Right atrium auricular region (tissue), 2 donors: ENCODE measurements at regions not wholly inside any gene's neighbourhood (a gene's known extent, or its start where the extent isn't known, plus 50 kb on each side); places are given as distances from the start of the nearest gene placed in this dataset.
"Not testable (repeated sequence)": the region's sequence is repeated elsewhere in the genome, so short reads cannot be mapped to it uniquely, and the experiment has no call there.

Experiments used
- DNase-seq: peaks from one replicate; pipeline ENCODE4 v3.0.0-alpha.2; 2019; ENCODE audit warnings: low spot score
- H3K27ac ChIP-seq, 2 donors: fragments of 200-600 bp; sonication (generic); 1 replicate in 1 of 2; 2 replicates in 1 of 2; pipeline ENCODE4 v1.5.1; 2016 to 2019
- H3K27me3 ChIP-seq, 2 donors: fragments of 200-600 bp; sonication (generic); one replicate each; pipeline versions ENCODE4 v1.5.1 to v1.6.0; 2017 to 2019
- H3K36me3 ChIP-seq: fragments of 200-600 bp; sonication (generic); one replicate; pipeline ENCODE4 v1.5.1; 2016
- H3K4me1 ChIP-seq, 2 donors: fragments of 200-600 bp; sonication (generic); one replicate each; pipeline versions ENCODE4 v1.5.1 to v1.6.0; 2017 to 2019
- H3K4me3 ChIP-seq, 2 donors: fragments of 200-600 bp; sonication (generic); 1 replicate in 1 of 2; 2 replicates in 1 of 2; pipeline ENCODE4 v1.5.1; 2017 to 2019; ENCODE audit warnings: mild to moderate bottlenecking in 1 of 2, moderate library complexity in 1 of 2
- H3K9me3 ChIP-seq, 2 donors: fragments of 200-600 bp; sonication (generic); one replicate each; pipeline ENCODE4 v1.5.1; 2019
- CTCF ChIP-seq, 2 donors: fragments of 200-600 bp; sonication (generic); IDR thresholded peaks; one replicate each; pipeline ENCODE4 v1.5.1; 2019; ENCODE audit warnings: antibody characterized with exemption in 2 of 2

DNA sequence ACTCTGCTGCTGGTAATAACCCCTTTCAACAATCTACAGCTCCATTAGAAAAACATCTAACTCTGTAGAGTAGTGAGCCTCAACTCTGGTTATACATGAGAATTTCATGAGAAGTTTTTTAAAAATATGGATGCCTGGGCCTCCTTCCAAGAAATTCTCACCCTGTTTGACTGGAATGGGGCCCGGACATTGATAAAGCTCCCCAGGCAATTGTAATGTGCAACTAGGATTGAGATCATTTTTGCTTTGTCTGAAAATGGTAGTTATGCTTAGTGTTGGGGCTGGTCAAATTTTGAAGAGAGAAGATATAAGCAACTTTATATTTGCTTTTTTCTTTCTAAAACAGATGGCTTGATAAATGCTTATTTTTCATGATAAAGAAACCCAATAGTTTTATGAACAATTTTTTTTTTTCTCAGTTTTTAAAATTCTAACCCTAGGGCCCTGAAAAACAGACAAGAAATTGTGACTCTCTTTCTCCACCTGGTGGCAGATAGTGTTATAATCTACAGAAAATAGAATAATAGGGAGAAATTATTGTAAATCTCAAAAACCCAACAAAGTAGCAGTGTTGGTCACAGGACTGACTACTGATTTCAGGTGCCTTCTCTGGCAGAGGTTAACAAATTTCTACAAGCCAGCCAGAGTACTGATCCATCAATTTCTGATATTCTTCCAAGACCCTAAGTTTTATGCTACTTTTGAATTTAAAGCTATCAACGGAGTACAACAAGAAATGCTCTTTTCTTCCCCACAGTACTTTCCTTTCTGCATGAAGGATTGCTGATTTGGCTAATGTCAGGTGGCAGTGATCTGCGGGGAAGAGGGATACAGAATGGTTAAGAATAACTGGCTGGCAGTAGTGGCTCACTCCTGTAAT, 174.8 kb downstream of the DKK1 start:
- no peak overlapping the region for H3K27ac ChIP-seq

DNA sequence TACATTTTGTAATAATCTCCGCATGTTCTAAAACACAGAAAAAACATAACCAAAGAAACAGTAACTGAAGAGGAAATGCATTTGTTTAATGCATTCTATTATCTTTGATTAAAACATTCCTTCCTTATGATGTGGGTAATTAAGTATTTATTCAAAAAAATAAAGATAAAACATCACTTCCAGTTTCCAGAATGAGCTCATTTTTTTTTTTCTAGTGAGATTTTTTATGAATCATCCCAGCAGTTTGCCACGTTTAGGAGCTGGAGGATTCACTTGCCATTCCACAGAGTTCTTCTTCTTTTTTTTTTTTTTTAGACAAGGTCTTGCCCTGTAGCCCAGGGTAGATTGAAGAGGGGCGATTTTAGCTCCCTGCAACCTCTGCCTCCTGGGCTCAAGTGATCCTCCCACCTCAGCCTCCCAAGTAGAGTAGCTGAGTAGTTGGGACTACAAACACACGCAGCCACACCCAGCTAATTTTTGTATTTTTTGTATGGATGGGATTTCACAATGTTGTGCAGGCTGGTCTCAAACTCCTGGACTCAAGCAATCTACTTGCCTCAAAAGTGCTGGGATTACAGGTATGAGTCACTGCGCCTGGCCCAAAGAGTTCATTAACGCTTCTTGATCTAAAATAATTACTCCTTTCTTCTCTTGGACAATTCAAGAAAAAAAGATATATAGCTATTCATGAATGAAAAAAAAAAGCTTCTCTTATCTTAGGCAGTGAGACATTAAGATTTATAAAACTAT, 177.3 kb downstream of the DKK1 start:
- H3K4me1 ChIP-seq: no peaks in the 10 kb centered on the region
- no peaks in the 10 kb centered on the region for H3K27me3 ChIP-seq
- no peaks in the 10 kb centered on the region for H3K36me3 ChIP-seq
- H3K9me3 ChIP-seq: no peaks in the 10 kb centered on the region
- no peak overlapping the region for H3K27ac ChIP-seq
- DNase-seq: no peak
- no peak overlapping the region for H3K4me3 ChIP-seq
- TF ChIP-seq CTCF (IDR thresholded peaks at IDR 0.05): no peak

More for the DNA sequence above, 174.8 kb downstream of the DKK1 start:
- no peaks in the 10 kb centered on the region for H3K4me1 ChIP-seq
- no peaks in the 10 kb centered on the region for H3K9me3 ChIP-seq
- no peak for DNase-seq
- H3K27me3 ChIP-seq: no peaks in the 10 kb centered on the region
- no peak overlapping the region for H3K4me3 ChIP-seq
- no peaks in the 10 kb centered on the region for H3K36me3 ChIP-seq
- peak; percentile 44 to 69 for TF ChIP-seq CTCF (IDR thresholded peaks at IDR 0.05)

DNA sequence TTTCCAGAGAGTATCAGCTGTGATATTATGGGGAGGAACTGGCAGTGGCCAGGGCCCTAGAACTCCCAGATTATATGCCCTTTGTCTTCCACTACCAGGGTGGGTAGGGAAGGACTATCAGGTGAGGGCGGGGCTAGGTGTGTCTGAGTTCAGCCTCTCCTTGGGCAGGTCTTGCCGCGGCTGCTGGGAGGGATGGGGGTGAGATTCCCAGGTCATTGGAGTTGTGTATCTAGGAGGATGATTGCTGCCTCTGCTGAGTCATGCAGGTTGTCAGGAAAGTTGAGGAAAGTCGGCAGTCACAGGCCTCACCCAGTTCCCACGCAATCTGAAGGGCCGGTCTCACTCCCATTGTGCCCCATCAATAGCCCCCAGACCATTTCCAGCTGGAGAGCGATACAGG, 185.2 kb downstream of the DKK1 start:
- DNase-seq: no peak
- Histone ChIP-seq H3K9me3 (peaks cover 0 to 4% of the 10 kb centered on the region in 2 donors), H3K36me3 (no peaks in the 10 kb centered on the region), H3K4me3 (no peak overlapping the region), H3K27me3 (no peaks in the 10 kb centered on the region), H3K4me1 (no peaks in the 10 kb centered on the region), H3K27ac (no peak overlapping the region)
- no peak for TF ChIP-seq CTCF (IDR thresholded peaks at IDR 0.05)

- H3K4me3 ChIP-seq: no peak overlapping the region
- no peak for DNase-seq
- H3K36me3 ChIP-seq: no peaks in the 10 kb centered on the region
- no peaks in the 10 kb centered on the region for H3K4me1 ChIP-seq
- H3K27me3 ChIP-seq: no peaks in the 10 kb centered on the region
- H3K9me3 ChIP-seq: peaks cover 0 to 10% of the 10 kb centered on the region in 2 donors
- TF ChIP-seq CTCF (IDR thresholded peaks at IDR 0.05): no peak
- no peak overlapping the region for H3K27ac ChIP-seq
Observed at GRCh38 chr10:52500476-52500875, 186.4 kb downstream of the DKK1 start.

DNA sequence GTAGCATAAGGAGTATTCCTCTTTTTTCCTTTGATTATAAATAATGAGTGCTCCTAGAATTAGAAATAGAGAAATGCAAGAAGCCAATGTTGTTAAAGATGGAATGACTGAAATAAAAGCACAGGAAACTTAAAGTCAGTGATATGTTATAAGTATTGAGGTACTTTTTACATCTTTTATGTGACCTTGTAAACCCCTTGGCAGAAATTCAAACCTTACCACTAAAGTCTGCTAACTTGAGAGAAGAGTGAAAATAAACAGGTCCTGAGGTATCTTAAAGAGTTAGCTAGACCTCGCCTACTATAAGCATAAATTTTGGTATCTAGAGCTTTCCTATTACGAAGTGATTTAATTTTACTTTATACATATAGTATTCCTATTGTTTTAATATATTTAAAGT, 188.2 kb downstream of the DKK1 start:
- no peak for TF ChIP-seq CTCF (IDR thresholded peaks at IDR 0.05)
- Histone ChIP-seq H3K4me3 (no peak overlapping the region), H3K27me3 (no peaks in the 10 kb centered on the region), H3K36me3 (no peaks in the 10 kb centered on the region), H3K4me1 (no peaks in the 10 kb centered on the region), H3K27ac (no peak overlapping the region), H3K9me3 (peaks cover 0 to 10% of the 10 kb centered on the region in 2 donors)
- no peak for DNase-seq

DNA sequence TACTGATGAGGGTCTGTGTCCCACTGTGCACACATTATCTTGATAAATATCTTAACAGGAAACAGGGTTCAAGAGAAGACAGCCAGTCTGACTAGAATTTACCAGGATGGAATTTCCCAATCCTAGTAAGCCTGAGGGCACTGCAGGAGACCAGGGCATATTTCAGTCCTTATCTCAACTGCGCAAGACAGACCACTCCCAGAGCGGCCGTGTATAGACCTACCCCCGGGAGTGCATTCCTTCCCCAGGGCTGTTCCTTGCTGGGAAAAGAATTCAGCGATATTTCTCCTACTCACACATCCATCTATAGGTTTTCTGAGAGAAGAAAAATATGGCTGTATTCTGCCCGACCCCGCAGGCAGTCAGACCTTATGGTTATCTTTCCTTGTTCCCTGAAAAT, 191.3 kb downstream of the DKK1 start:
- H3K4me1 ChIP-seq, H3K36me3 ChIP-seq, DNase-seq, H3K27ac ChIP-seq, H3K4me3 ChIP-seq, H3K27me3 ChIP-seq: not testable (repeated sequence)
- peaks cover 0 to 21% of the 10 kb centered on the region in 2 donors for H3K9me3 ChIP-seq
